IMR-90 (cell line): ENCODE measurements at regions not wholly inside any gene's neighbourhood (a gene's known extent, or its start where the extent isn't known, plus 50 kb on each side); places are given as distances from the start of the nearest gene placed in this dataset.

ENCODE experiments used
- ATAC-seq: fragments of 200-7000 bp; cut with Tn5 transposase; 2 replicates; pipeline ENCODE4 v1.9.1; 2020; ENCODE audit warnings: low read depth, mild to moderate bottlenecking, moderate library complexity
- BruUV-seq: library from RNA; stranded (reverse); fragments of 400-500 nt; replicated peaks from 2 replicates; lab custom pipeline; 2021; lab: Mats Ljungman, UMichigan
- CTCF ChIA-PET: fragments of 300-600 bp; formaldehyde crosslinking; extraction: SDS; loops from one replicate; lab custom pipeline; 2021; ENCODE audit warnings: antibody characterized with exemption; lab: Yijun Ruan, JAX
- POLR2A ChIA-PET: fragments of 300-600 bp; sonication (Branson Sonifier 250); formaldehyde crosslinking; loops from one replicate; lab custom pipeline; 2022; ENCODE audit warnings: antibody characterized with exemption; ENCODE audit not compliant: unreplicated experiment; lab: Charles Lee
- DNase-seq: peaks from one replicate; pipeline ENCODE4 v3.0.0; 2013
- H2AFZ ChIP-seq: replicated peaks from 2 replicates; pipeline ENCODE3; 2013; ENCODE audit warnings: low read length, mild to moderate bottlenecking; ENCODE audit not compliant: poor library complexity
- H2AK5ac ChIP-seq: 2 replicates; pipeline ENCODE4 v1.6.1; 2013; ENCODE audit warnings: low read depth, low read length, inconsistent platforms
- H2AK9ac ChIP-seq: replicated peaks from 2 replicates; pipeline ENCODE3; 2013; ENCODE audit warnings: mild to moderate bottlenecking, low read depth, low read length, moderate library complexity; ENCODE audit not compliant: poor library complexity
- H2BK120ac ChIP-seq: 2 replicates; pipeline ENCODE4 v1.6.1; 2013; ENCODE audit warnings: low read depth, low read length, inconsistent platforms
- H2BK15ac ChIP-seq: 3 replicates; pipeline ENCODE4 v1.6.1; 2013; ENCODE audit warnings: low read depth, low read length, inconsistent platforms
- H2BK20ac ChIP-seq: 2 replicates; pipeline ENCODE4 v1.6.1; 2013; ENCODE audit warnings: low read depth, mild to moderate bottlenecking, inconsistent platforms, low read length, moderate library complexity
- H2BK5ac ChIP-seq: 2 replicates; pipeline ENCODE4 v1.6.1; 2013; ENCODE audit warnings: mild to moderate bottlenecking, low read depth, low read length, inconsistent platforms; ENCODE audit not compliant: poor library complexity, severe bottlenecking
- H3K14ac ChIP-seq: replicated peaks from 2 replicates; pipeline ENCODE4 v1.6.1; 2013; ENCODE audit warnings: low read depth, low read length, inconsistent platforms
- H3K18ac ChIP-seq: 2 replicates; pipeline ENCODE4 v1.6.1; 2013; ENCODE audit warnings: low read depth, low read length, control low read depth
- H3K23ac ChIP-seq: 2 replicates; pipeline ENCODE4 v1.6.1; 2013; ENCODE audit warnings: low read depth, low read length, inconsistent platforms
- H3K27ac ChIP-seq: 2 replicates; pipeline ENCODE4 v1.5.1; 2013; ENCODE audit warnings: mild to moderate bottlenecking, control low read depth, low read length; ENCODE audit not compliant: insufficient read depth
- H3K27me3 ChIP-seq: 2 replicates; pipeline ENCODE4 v1.6.1; 2013; ENCODE audit warnings: low read length; ENCODE audit not compliant: control insufficient read depth, insufficient read depth
- H3K36me3 ChIP-seq: 2 replicates; pipeline ENCODE4 v1.6.1; 2013; ENCODE audit warnings: low read length, mixed read lengths; ENCODE audit not compliant: control insufficient read depth, insufficient read depth
- H3K4ac ChIP-seq: 2 replicates; pipeline ENCODE4 v1.6.1; 2013; ENCODE audit warnings: low read depth, low read length, inconsistent platforms
- H3K4me1 ChIP-seq: 2 replicates; pipeline ENCODE4 v1.6.1; 2013; ENCODE audit warnings: low read length, mixed read lengths; ENCODE audit not compliant: control insufficient read depth, insufficient read depth
- H3K4me2 ChIP-seq: 2 replicates; pipeline ENCODE4 v1.6.1; 2013; ENCODE audit warnings: low read depth, mild to moderate bottlenecking, control low read depth, low read length, moderate library complexity
- H3K4me3 ChIP-seq: 2 replicates; pipeline ENCODE4 v1.5.1; 2013; ENCODE audit warnings: low read depth, mild to moderate bottlenecking, control low read depth, low read length, moderate library complexity; ENCODE audit not compliant: insufficient read depth
- H3K56ac ChIP-seq: 2 replicates; pipeline ENCODE4 v1.6.1; 2013; ENCODE audit warnings: low read length, inconsistent platforms; ENCODE audit not compliant: insufficient read depth; ENCODE audit errors: extremely low read depth
- H3K79me1 ChIP-seq, 2 experiments: 2 replicates each; pipeline ENCODE4 v1.6.1; 2013; ENCODE audit warnings: low read length in 2 of 2, inconsistent platforms in 1 of 2, low read depth in 1 of 2
- H3K9ac ChIP-seq: 2 replicates; pipeline ENCODE4 v1.6.1; 2013; ENCODE audit warnings: low read depth, low read length, control low read depth
- H3K9me1 ChIP-seq: 2 replicates; pipeline ENCODE4 v1.6.1; 2013; ENCODE audit warnings: low read length, inconsistent platforms; ENCODE audit not compliant: insufficient read depth
- H3K9me3 ChIP-seq: 2 replicates; pipeline ENCODE4 v1.6.1; 2013; ENCODE audit warnings: low read length; ENCODE audit not compliant: control insufficient read depth, insufficient read depth
- H4K20me1 ChIP-seq: 2 replicates; pipeline ENCODE4 v1.6.1; 2013; ENCODE audit warnings: low read length, inconsistent platforms; ENCODE audit not compliant: insufficient read depth
- H4K5ac ChIP-seq: 2 replicates; pipeline ENCODE4 v1.6.1; 2013; ENCODE audit warnings: mild to moderate bottlenecking, low read depth, low read length, control low read depth
- H4K8ac ChIP-seq, 2 experiments: 2 replicates each; pipeline ENCODE4 v1.6.1; 2013; ENCODE audit warnings: low read depth in 2 of 2, low read length in 2 of 2, control low read depth in 1 of 2, inconsistent platforms in 1 of 2
- H4K91ac ChIP-seq: 2 replicates; pipeline ENCODE4 v1.6.1; 2013; ENCODE audit warnings: low read depth, low read length, inconsistent platforms; ENCODE audit not compliant: insufficient read depth
- BHLHE40 ChIP-seq: fragments of 150-350 bp; IDR thresholded peaks from 2 replicates; pipeline ENCODE4 v1.6.1; 2016; ENCODE audit warnings: mild to moderate bottlenecking, low read depth, low read length
- CHD1 ChIP-seq: IDR thresholded peaks from 2 replicates; pipeline ENCODE4 v1.6.1; 2012; ENCODE audit warnings: low read depth, low read length, improper control_type of control experiment
- CTCF ChIP-seq: conservative IDR thresholded peaks from 2 replicates; pipeline ENCODE4 v1.5.1; 2012; ENCODE audit warnings: mild to moderate bottlenecking, low read depth, low read length, improper control_type of control experiment
- MXI1 ChIP-seq: IDR thresholded peaks from 2 replicates; pipeline ENCODE4 v1.6.1; 2012; ENCODE audit warnings: low read depth, mild to moderate bottlenecking, low read length, moderate library complexity, borderline replicate concordance
- NFE2L2 ChIP-seq: fragments of 150-350 bp; IDR thresholded peaks from 2 replicates; pipeline ENCODE4 v1.6.1; 2016; ENCODE audit warnings: low read depth, mild to moderate bottlenecking, low read length
- RCOR1 ChIP-seq: IDR thresholded peaks from 2 replicates; pipeline ENCODE4 v1.6.1; 2012; ENCODE audit warnings: mild to moderate bottlenecking, low read length, improper control_type of control experiment; ENCODE audit not compliant: insufficient replicate concordance
- WGBS, 2 experiments: methylation state at CpG; one replicate each; pipeline versions ENCODE4 v1.1.5 to v1.1.7; 2013; ENCODE audit warnings: missing lambda C conversion rate in 2 of 2; ENCODE audit not compliant: insufficient read length in 1 of 2; ENCODE audit errors: extremely low coverage in 2 of 2; 5-methylcytosine and 5-hydroxymethylcytosine counted together
- dilution Hi-C: fragments of 300-500 bp; cut with HindIII; formaldehyde crosslinking; loops from one replicate; pipeline ENCODE4 v1.14.3; 2018; ENCODE audit warnings: low sequenced_read_pairs; ENCODE audit not compliant: unreplicated experiment
- in situ Hi-C: fragments of 300-500 bp; cut with MboI; formaldehyde crosslinking; loops from 3 replicates; pipeline ENCODE4 v1.14.3; 2019; ENCODE audit warnings: low sequenced_read_pairs, inconsistent platforms, mixed read lengths
- intact Hi-C: fragments of 100-400 bp; cut with micrococcal nuclease; formaldehyde crosslinking; loops from 2 replicates; pipeline ENCODE4 v1.10.0; 2022

GRCh38 chr18:43794363-43794762 is 517.1 kb upstream of the SYT4 start:
- H4K5ac ChIP-seq, result no peak overlapping the region
- H3K9me1 ChIP-seq, result no peaks in the 10 kb centered on the region
- no TSS peak for BruUV-seq
- H4K20me1 ChIP-seq, result no peaks in the 10 kb centered on the region
- POLR2A ChIA-PET, result no interaction called here
- H3K36me3 ChIP-seq, result no peaks in the 10 kb centered on the region
- no peak overlapping the region for H2BK15ac ChIP-seq
- H2BK20ac ChIP-seq, result no peak overlapping the region
- H3K4me3 ChIP-seq, result no peak overlapping the region
- H3K18ac ChIP-seq, result no peak overlapping the region
- no peak overlapping the region for H3K4me2 ChIP-seq
- no peak overlapping the region for H3K14ac ChIP-seq
- DNase-seq (no peak), ATAC-seq (no peak)
- no peak overlapping the region for H2AK5ac ChIP-seq
- no peak overlapping the region for H3K56ac ChIP-seq
- H3K9me3 ChIP-seq, result no peaks in the 10 kb centered on the region
- in situ Hi-C loops (no loop called here), dilution Hi-C loops (no loop called here), intact Hi-C loops (no loop called here)
- no peak overlapping the region for H3K4ac ChIP-seq
- H3K79me1 ChIP-seq, result no peaks in the 10 kb centered on the region
- H3K9ac ChIP-seq, result no peak overlapping the region
- no peak overlapping the region for H2BK5ac ChIP-seq
- H3K27me3 ChIP-seq, result no peaks in the 10 kb centered on the region; the same call in 1 of the 2 replicates
- H2BK120ac ChIP-seq, result no peak overlapping the region
- CTCF ChIA-PET, result interaction anchor here (0.6 kb wide), 1 partner anchor 29 kb away, joined by 5 read pairs; no protein-coding TSS in a partner anchor
- TF ChIP-seq MXI1 (no peak), NFE2L2 (no peak), CTCF (no peak), CHD1 (no peak), RCOR1 (no peak), BHLHE40 (no peak)
- no peak overlapping the region for H3K23ac ChIP-seq
- H2AFZ ChIP-seq, result no peak overlapping the region
- no peaks in the 10 kb centered on the region for H3K4me1 ChIP-seq
- H4K91ac ChIP-seq, result no peak overlapping the region
- H4K8ac ChIP-seq, result no peak overlapping the region
- no peak overlapping the region for H2AK9ac ChIP-seq
- H3K27ac ChIP-seq, result no peak overlapping the region
- no CpG with 5 or more reads among the region's 2 CpGs for WGBS, 2 experiments
